Neural cell (in vitro differentiated cells): ENCODE measurements at regions not wholly inside any gene's neighbourhood (a gene's known extent, or its start where the extent isn't known, plus 50 kb on each side); places are given as distances from the start of the nearest gene placed in this dataset.

Source experiments
- H2AFZ ChIP-seq: fragments of 200-600, 300-800 bp; sonication (generic), shearing (Covaris generic); 2 replicates; pipeline ENCODE4 v1.6.0; 2014; ENCODE audit warnings: low read depth, mild to moderate bottlenecking, antibody characterized with exemption, low read length, moderate library complexity
- H3F3A ChIP-seq: fragments of 200-600 bp; shearing (Covaris generic); 2 replicates; pipeline ENCODE4 v1.6.1; 2016; ENCODE audit warnings: mild to moderate bottlenecking, moderate library complexity, mixed read lengths, antibody characterized with exemption, low read length; ENCODE audit not compliant: insufficient read depth, poor library complexity, severe bottlenecking
- H3K27ac ChIP-seq: fragments of 200-600, 300-800 bp; sonication (generic), shearing (Covaris generic); 2 replicates; pipeline ENCODE4 v1.5.1; 2014; ENCODE audit warnings: mild to moderate bottlenecking, low read length, moderate library complexity
- H3K27me3 ChIP-seq: fragments of 300-800, 200-600 bp; sonication (generic), shearing (Covaris generic); 2 replicates; pipeline ENCODE4 v1.6.0; 2014; ENCODE audit warnings: mild to moderate bottlenecking, low read depth, low read length, moderate library complexity; ENCODE audit not compliant: insufficient read depth
- H3K36me3 ChIP-seq: fragments of 300-800, 200-600 bp; sonication (generic), shearing (Covaris generic); 2 replicates; pipeline ENCODE4 v1.5.1; 2014; ENCODE audit warnings: mild to moderate bottlenecking, antibody characterized with exemption, low read length, moderate library complexity; ENCODE audit not compliant: insufficient read depth
- H3K4me2 ChIP-seq: fragments of 300-800, 200-600 bp; sonication (generic), shearing (Covaris generic); 2 replicates; pipeline ENCODE4 v1.6.0; 2014; ENCODE audit warnings: mild to moderate bottlenecking, low read length
- H3K4me3 ChIP-seq: fragments of 300-800, 200-600 bp; sonication (generic), shearing (Covaris generic); 2 replicates; pipeline ENCODE4 v1.5.1; 2014; ENCODE audit warnings: mild to moderate bottlenecking, low read length, moderate library complexity
- H3K79me2 ChIP-seq: fragments of 200-600 bp; shearing (Covaris generic); replicated peaks from 2 replicates; pipeline ENCODE4 v1.6.0; 2014; ENCODE audit warnings: mild to moderate bottlenecking, low read length, moderate library complexity; ENCODE audit not compliant: insufficient read depth
- H3K9ac ChIP-seq: fragments of 300-800, 200-600 bp; sonication (generic), shearing (Covaris generic); 2 replicates; pipeline ENCODE4 v1.6.1; 2016; ENCODE audit warnings: mild to moderate bottlenecking, low read length, mixed read lengths
- H3K9me2 ChIP-seq: fragments of 200-600 bp; shearing (Covaris generic); 2 replicates; pipeline ENCODE4 v1.6.1; 2016; ENCODE audit warnings: mild to moderate bottlenecking, low read length, mixed read lengths; ENCODE audit not compliant: insufficient read depth
- H3K9me3 ChIP-seq: fragments of 200-600, 300-800 bp; sonication (generic), shearing (Covaris generic); 2 replicates; pipeline ENCODE4 v1.6.1; 2016; ENCODE audit warnings: mild to moderate bottlenecking, mixed run types, low read length, moderate library complexity, mixed read lengths
- H4K20me1 ChIP-seq: fragments of 200-600 bp; shearing (Covaris generic); 2 replicates; pipeline ENCODE4 v1.6.1; 2016; ENCODE audit warnings: mild to moderate bottlenecking, mixed run types; ENCODE audit not compliant: insufficient read depth
- EP300 ChIP-seq: fragments of 450-650 bp; conservative IDR thresholded peaks from 2 replicates; pipeline ENCODE4 v1.6.1; 2014; ENCODE audit warnings: antibody characterized with exemption, mild to moderate bottlenecking, moderate library complexity; ENCODE audit not compliant: poor library complexity, severe bottlenecking
- EZH2 ChIP-seq: fragments of 200-600, 300-800 bp; shearing (Covaris generic), sonication (generic); IDR thresholded peaks from 2 replicates; pipeline ENCODE4 v1.6.1; 2014; ENCODE audit warnings: antibody characterized with exemption, low read length, borderline replicate concordance, mild to moderate bottlenecking; ENCODE audit not compliant: insufficient read depth, poor library complexity, severe bottlenecking
- MXI1 ChIP-seq: fragments of 450-650 bp; conservative IDR thresholded peaks from 2 replicates; pipeline ENCODE4 v1.6.1; 2014; ENCODE audit warnings: antibody characterized with exemption, mild to moderate bottlenecking; ENCODE audit not compliant: poor library complexity, severe bottlenecking
- POLR2AphosphoS5 ChIP-seq: IDR thresholded peaks from 2 replicates; pipeline ENCODE4 v1.6.1; 2012
- RAD21 ChIP-seq: fragments of 450-650 bp; conservative IDR thresholded peaks from 2 replicates; pipeline ENCODE4 v1.6.1; 2014; ENCODE audit warnings: antibody characterized with exemption, mild to moderate bottlenecking, moderate library complexity
- SMC3 ChIP-seq: fragments of 450-650 bp; conservative IDR thresholded peaks from 2 replicates; pipeline ENCODE4 v1.6.1; 2014; ENCODE audit warnings: antibody characterized with exemption, mild to moderate bottlenecking, moderate library complexity; ENCODE audit not compliant: poor library complexity
- TAF1 ChIP-seq: IDR thresholded peaks from 2 replicates; pipeline ENCODE4 v1.6.1; 2012; ENCODE audit warnings: low read depth
- TF ChIP-seq, protein P1 (sequence below): IDR thresholded peaks from 2 replicates; pipeline ENCODE4 v1.6.1; 2012; ENCODE audit warnings: borderline replicate concordance
- TF ChIP-seq, protein P2 (sequence below): fragments of 450-650 bp; IDR thresholded peaks from 2 replicates; pipeline ENCODE4 v1.5.1; 2014; ENCODE audit warnings: antibody characterized with exemption, mild to moderate bottlenecking, moderate library complexity; ENCODE audit not compliant: poor library complexity, severe bottlenecking

DNA sequence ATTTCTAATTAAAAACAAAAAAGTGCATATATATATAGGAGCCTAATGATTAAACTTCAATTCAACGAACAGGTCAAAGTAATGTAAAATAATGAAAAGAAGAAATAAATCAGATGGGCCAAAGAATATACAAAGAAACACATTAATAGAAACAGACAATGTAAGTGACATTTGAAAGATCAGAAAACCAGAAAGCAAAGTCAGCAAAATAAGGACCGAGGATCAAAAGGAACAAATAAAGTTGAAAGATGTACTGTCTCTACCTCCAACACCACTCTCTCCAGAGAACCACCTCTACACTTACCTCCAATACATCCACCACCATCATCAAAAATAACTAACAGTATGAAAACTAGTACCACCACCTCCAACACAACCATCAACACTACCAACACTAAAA, 1226.3 kb upstream of the NCAM2 start:
- H3K27ac ChIP-seq, result no peak overlapping the region
- no peaks in the 10 kb centered on the region for H4K20me1 ChIP-seq
- H3K4me2 ChIP-seq, result no peak overlapping the region
- H3K9me2 ChIP-seq, result no peaks in the 10 kb centered on the region
- no peaks in the 10 kb centered on the region for H3K9me3 ChIP-seq
- no peak overlapping the region for H3K4me3 ChIP-seq
- H3K79me2 ChIP-seq, result no peaks in the 10 kb centered on the region
- TF ChIP-seq POLR2AphosphoS5 (no peak), RAD21 (no peak), EP300 (no peak), TAF1 (no peak), MXI1 (no peak), SMC3 (no peak), EZH2 (no peak)
- TF ChIP-seq, protein P1, sequence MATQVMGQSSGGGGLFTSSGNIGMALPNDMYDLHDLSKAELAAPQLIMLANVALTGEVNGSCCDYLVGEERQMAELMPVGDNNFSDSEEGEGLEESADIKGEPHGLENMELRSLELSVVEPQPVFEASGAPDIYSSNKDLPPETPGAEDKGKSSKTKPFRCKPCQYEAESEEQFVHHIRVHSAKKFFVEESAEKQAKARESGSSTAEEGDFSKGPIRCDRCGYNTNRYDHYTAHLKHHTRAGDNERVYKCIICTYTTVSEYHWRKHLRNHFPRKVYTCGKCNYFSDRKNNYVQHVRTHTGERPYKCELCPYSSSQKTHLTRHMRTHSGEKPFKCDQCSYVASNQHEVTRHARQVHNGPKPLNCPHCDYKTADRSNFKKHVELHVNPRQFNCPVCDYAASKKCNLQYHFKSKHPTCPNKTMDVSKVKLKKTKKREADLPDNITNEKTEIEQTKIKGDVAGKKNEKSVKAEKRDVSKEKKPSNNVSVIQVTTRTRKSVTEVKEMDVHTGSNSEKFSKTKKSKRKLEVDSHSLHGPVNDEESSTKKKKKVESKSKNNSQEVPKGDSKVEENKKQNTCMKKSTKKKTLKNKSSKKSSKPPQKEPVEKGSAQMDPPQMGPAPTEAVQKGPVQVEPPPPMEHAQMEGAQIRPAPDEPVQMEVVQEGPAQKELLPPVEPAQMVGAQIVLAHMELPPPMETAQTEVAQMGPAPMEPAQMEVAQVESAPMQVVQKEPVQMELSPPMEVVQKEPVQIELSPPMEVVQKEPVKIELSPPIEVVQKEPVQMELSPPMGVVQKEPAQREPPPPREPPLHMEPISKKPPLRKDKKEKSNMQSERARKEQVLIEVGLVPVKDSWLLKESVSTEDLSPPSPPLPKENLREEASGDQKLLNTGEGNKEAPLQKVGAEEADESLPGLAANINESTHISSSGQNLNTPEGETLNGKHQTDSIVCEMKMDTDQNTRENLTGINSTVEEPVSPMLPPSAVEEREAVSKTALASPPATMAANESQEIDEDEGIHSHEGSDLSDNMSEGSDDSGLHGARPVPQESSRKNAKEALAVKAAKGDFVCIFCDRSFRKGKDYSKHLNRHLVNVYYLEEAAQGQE, result no peak
- TF ChIP-seq, protein P2, sequence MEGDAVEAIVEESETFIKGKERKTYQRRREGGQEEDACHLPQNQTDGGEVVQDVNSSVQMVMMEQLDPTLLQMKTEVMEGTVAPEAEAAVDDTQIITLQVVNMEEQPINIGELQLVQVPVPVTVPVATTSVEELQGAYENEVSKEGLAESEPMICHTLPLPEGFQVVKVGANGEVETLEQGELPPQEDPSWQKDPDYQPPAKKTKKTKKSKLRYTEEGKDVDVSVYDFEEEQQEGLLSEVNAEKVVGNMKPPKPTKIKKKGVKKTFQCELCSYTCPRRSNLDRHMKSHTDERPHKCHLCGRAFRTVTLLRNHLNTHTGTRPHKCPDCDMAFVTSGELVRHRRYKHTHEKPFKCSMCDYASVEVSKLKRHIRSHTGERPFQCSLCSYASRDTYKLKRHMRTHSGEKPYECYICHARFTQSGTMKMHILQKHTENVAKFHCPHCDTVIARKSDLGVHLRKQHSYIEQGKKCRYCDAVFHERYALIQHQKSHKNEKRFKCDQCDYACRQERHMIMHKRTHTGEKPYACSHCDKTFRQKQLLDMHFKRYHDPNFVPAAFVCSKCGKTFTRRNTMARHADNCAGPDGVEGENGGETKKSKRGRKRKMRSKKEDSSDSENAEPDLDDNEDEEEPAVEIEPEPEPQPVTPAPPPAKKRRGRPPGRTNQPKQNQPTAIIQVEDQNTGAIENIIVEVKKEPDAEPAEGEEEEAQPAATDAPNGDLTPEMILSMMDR, result no peak
- H3K9ac ChIP-seq, result no peak overlapping the region
- no peaks in the 10 kb centered on the region for H3K27me3 ChIP-seq
- H3F3A ChIP-seq, result no peaks in the 10 kb centered on the region
- H2AFZ ChIP-seq, result no peak overlapping the region
- no peaks in the 10 kb centered on the region for H3K36me3 ChIP-seq

DNA sequence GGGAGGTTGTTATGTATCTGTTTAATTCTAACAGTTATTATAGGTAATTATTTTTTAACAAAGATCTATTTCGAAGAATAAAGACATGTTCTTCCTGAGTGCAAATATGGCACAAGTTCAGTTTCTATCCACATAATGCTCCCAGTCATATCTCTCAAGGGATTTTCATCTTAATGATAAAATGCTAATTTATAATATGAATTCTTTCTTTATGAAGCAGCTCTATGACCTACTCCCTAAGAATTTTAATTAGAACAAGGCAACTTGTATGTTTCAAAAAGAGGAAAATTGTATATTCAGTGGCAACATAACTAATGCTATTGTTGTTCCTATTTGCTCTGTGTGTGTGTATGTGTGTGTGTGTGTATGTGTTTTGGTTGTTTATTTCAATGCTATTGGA, 1222.1 kb upstream of the NCAM2 start:
- Histone ChIP-seq H3K9me3 (no peaks in the 10 kb centered on the region), H3F3A (no peaks in the 10 kb centered on the region), H3K36me3 (no peaks in the 10 kb centered on the region), H3K79me2 (no peaks in the 10 kb centered on the region), H3K4me3 (no peak overlapping the region), H3K9ac (no peak overlapping the region), H4K20me1 (no peaks in the 10 kb centered on the region), H2AFZ (no peak overlapping the region), H3K4me2 (no peak overlapping the region), H3K27ac (no peak overlapping the region), H3K27me3 (no peaks in the 10 kb centered on the region), H3K9me2 (no peaks in the 10 kb centered on the region)
- no peak for TF ChIP-seq MXI1
